Brain microvascular endothelial cell (primary cell): ENCODE measurements at regions not wholly inside any gene's neighbourhood (a gene's known extent, or its start where the extent isn't known, plus 50 kb on each side); places are given as distances from the start of the nearest gene placed in this dataset.
"Not testable (repeated sequence)": the region's sequence is repeated elsewhere in the genome, so short reads cannot be mapped to it uniquely, and the experiment has no call there.

Experiments
- DNase-seq: peaks from one replicate; pipeline ENCODE4 v3.0.0-alpha.2; 2020
- H3K27ac ChIP-seq: fragments of 250-450 bp; sonication (Bioruptor Pico); 2 replicates; pipeline ENCODE4 v1.5.1; 2020; ENCODE audit warnings: mild to moderate bottlenecking, moderate library complexity
- H3K27me3 ChIP-seq: fragments of 250-450 bp; sonication (Bioruptor Pico); replicated peaks from 2 replicates; pipeline ENCODE4 v1.5.1; 2020; ENCODE audit warnings: mild to moderate bottlenecking
- H3K36me3 ChIP-seq: fragments of 250-450 bp; sonication (Bioruptor Pico); replicated peaks from 2 replicates; pipeline ENCODE4 v1.5.1; 2020; ENCODE audit warnings: mild to moderate bottlenecking
- H3K4me3 ChIP-seq: 2 replicates; pipeline ENCODE4 v1.5.1; 2011; ENCODE audit warnings: low read depth, mild to moderate bottlenecking, control low read depth, low read length, moderate library complexity
- in situ Hi-C: cut with HindIII; loops from 2 replicates; pipeline ENCODE4 v1.10.0; 2017; ENCODE audit warnings: low sequenced_read_pairs, low pct_ligation_motif_present
- TF ChIP-seq, protein P1 (sequence below): IDR thresholded peaks from 2 replicates; pipeline ENCODE4 v1.5.1; 2011; ENCODE audit warnings: low read depth, mild to moderate bottlenecking, moderate library complexity, low read length, control low read depth, inconsistent platforms; ENCODE audit errors: missing control alignments

DNA sequence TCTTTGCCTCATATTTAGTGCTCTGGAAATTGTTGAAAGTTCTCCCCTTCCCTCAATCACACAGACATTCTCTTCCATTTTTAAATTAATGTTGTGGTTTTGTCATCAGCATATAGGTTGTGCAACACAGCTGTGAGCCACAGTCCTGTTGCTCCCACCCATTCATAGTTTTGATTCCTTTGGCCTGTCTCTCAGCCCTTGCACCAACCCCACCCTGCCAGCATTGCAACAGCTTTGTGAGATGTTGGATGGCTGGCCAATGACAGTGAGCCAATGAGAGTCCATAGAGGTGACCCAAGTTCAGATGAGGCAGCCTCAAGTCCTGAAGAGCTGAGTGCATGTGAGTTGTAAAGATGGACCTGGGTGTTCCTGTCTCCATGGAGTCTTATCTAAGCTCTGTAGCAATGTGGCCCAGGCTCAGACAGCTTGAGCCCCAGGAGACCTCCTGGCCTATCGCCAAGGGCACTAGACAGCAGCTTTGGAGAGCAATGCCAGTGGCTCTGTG, 775.5 kb downstream of the RNF144A start:
- TF ChIP-seq, protein P1, sequence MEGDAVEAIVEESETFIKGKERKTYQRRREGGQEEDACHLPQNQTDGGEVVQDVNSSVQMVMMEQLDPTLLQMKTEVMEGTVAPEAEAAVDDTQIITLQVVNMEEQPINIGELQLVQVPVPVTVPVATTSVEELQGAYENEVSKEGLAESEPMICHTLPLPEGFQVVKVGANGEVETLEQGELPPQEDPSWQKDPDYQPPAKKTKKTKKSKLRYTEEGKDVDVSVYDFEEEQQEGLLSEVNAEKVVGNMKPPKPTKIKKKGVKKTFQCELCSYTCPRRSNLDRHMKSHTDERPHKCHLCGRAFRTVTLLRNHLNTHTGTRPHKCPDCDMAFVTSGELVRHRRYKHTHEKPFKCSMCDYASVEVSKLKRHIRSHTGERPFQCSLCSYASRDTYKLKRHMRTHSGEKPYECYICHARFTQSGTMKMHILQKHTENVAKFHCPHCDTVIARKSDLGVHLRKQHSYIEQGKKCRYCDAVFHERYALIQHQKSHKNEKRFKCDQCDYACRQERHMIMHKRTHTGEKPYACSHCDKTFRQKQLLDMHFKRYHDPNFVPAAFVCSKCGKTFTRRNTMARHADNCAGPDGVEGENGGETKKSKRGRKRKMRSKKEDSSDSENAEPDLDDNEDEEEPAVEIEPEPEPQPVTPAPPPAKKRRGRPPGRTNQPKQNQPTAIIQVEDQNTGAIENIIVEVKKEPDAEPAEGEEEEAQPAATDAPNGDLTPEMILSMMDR = no peak
- Histone ChIP-seq H3K27me3 (no peaks in the 10 kb centered on the region), H3K36me3 (no peaks in the 10 kb centered on the region), H3K27ac (no peak overlapping the region), H3K4me3 (no peak overlapping the region)
- in situ Hi-C loops = no loop called here
- peak; percentile 37 for DNase-seq

- no peak overlapping the region for H3K27ac ChIP-seq
- H3K36me3 ChIP-seq = no peaks in the 10 kb centered on the region
- H3K27me3 ChIP-seq = no peaks in the 10 kb centered on the region
- in situ Hi-C loops = no loop called here
- no peak for DNase-seq
- TF ChIP-seq, protein P1 = no peak
- H3K4me3 ChIP-seq = no peak overlapping the region
These were observed 776.2 kb downstream of the RNF144A start for GRCh38 chr2:7693246-7694075.

- in situ Hi-C loops = no loop called here
- DNase-seq = no peak
- no peaks in the 10 kb centered on the region for H3K27me3 ChIP-seq
- H3K36me3 ChIP-seq = no peaks in the 10 kb centered on the region
- no peak overlapping the region for H3K4me3 ChIP-seq
- TF ChIP-seq, protein P1 = no peak
- no peak overlapping the region for H3K27ac ChIP-seq
These were observed 777.1 kb downstream of the RNF144A start for GRCh38 chr2:7694076-7694985.

DNA sequence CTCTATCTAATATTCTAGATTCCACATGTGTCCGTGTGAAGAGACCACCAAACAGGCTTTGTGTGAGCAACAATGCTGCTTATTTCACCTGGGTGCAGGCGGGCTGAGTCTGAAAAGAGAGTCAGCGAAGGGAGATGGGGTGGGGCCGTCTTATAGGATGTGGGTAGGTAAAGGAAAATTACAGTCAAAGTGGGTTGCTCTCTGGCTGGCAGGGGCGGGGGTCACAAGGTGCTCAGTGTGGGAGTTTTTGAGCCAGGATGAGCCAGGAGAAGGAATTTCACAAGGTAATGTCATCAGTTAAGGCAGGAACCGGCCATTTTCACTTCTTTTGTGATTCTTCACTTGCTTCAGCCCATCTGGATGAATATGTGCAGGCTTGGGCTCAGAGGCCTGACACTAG, 779.3 kb downstream of the RNF144A start:
- H3K36me3 ChIP-seq, H3K4me3 ChIP-seq, in situ Hi-C loops, H3K27ac ChIP-seq, DNase-seq, H3K27me3 ChIP-seq: not testable (repeated sequence)

- in situ Hi-C loops = no loop called here
- H3K27ac ChIP-seq = no peak overlapping the region
- H3K4me3 ChIP-seq = no peak overlapping the region
- DNase-seq = no peak
- H3K27me3 ChIP-seq = no peaks in the 10 kb centered on the region
- H3K36me3 ChIP-seq = no peaks in the 10 kb centered on the region
- TF ChIP-seq, protein P1 = peak; percentile 9
These were observed 779.8 kb downstream of the RNF144A start for GRCh38 chr2:7697052-7697451.

DNA sequence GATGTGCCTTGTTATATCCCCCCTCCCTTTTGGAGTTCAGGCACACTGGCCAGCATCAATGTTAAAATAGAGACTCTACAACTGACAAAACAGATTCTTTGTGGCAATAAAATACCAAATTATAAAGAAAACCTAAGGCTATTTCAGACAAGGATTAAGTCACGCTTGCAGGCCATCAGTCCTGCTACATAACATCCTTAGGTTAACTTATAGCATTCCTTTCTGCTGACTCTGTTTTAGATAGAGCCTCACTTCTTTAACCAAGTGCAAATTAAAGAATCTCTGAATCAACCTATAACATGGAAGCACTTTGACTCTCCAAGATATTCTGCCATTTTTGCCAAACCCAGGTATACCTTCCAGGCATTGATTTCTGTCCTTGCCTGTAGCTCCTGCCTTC, 784.6 kb downstream of the RNF144A start:
- no peak overlapping the region for H3K27ac ChIP-seq
- no peak for DNase-seq
- no peak overlapping the region for H3K4me3 ChIP-seq
- in situ Hi-C loops = no loop called here
- H3K36me3 ChIP-seq = no peaks in the 10 kb centered on the region
- TF ChIP-seq, protein P1 = no peak
- no peaks in the 10 kb centered on the region for H3K27me3 ChIP-seq
